Gastrocnemius medialis (tissue), 4 donors: ENCODE measurements at regions not wholly inside any gene's neighbourhood (a gene's known extent, or its start where the extent isn't known, plus 50 kb on each side); places are given as distances from the start of the nearest gene placed in this dataset.

Source experiments
- POLR2A ChIP-seq, 2 donors: fragments of 450-650 bp; IDR thresholded peaks; one replicate each; pipeline ENCODE4 v1.6.1; 2017; ENCODE audit warnings: antibody characterized with exemption in 2 of 2, mild to moderate bottlenecking in 2 of 2, moderate library complexity in 2 of 2
- TF ChIP-seq, protein P1 (sequence below), 5 experiments: fragments of 450-650 bp in 3 of 5; fragments of 200-600 bp in 2 of 5; sonication (generic) in 2 of 5; IDR thresholded peaks in 4 of 5; conservative IDR thresholded peaks in 1 of 5; 1 replicate in 4 of 5; 2 replicates in 1 of 5; pipeline ENCODE4 v1.5.1; 2016 to 2019; ENCODE audit warnings: antibody characterized with exemption in 5 of 5, mild to moderate bottlenecking in 3 of 5, moderate library complexity in 3 of 5

DNA sequence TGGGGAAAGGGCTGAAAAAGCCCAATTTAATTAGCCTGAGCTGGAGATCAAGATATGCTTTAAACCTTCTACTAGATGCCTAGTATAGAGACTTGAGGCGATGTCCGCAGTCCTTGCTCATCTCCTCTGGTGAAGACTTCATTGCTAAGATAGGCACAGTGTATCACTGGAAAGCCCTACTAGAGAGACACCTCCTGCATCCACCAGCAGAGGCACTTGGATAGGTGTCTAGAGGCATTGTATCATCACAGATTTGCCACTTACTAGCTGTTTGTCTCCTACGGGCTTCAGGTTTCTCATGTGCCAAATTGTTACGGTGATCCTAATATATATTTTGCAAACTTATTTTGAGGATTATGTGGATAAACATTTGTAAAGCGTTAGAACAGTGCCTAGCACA, 1048.5 kb downstream of the GALC start:
- TF ChIP-seq POLR2A (IDR thresholded peaks at IDR 0.05) = no peak
- TF ChIP-seq, protein P1, sequence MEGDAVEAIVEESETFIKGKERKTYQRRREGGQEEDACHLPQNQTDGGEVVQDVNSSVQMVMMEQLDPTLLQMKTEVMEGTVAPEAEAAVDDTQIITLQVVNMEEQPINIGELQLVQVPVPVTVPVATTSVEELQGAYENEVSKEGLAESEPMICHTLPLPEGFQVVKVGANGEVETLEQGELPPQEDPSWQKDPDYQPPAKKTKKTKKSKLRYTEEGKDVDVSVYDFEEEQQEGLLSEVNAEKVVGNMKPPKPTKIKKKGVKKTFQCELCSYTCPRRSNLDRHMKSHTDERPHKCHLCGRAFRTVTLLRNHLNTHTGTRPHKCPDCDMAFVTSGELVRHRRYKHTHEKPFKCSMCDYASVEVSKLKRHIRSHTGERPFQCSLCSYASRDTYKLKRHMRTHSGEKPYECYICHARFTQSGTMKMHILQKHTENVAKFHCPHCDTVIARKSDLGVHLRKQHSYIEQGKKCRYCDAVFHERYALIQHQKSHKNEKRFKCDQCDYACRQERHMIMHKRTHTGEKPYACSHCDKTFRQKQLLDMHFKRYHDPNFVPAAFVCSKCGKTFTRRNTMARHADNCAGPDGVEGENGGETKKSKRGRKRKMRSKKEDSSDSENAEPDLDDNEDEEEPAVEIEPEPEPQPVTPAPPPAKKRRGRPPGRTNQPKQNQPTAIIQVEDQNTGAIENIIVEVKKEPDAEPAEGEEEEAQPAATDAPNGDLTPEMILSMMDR (IDR thresholded peaks at IDR 0.05 in 4 of 5, conservative IDR thresholded peaks at IDR 0.05 in 1 of 5) = no peak
